Spinal cord (tissue), 9 donors: ENCODE measurements at regions not wholly inside any gene's neighbourhood (a gene's known extent, or its start where the extent isn't known, plus 50 kb on each side); places are given as distances from the start of the nearest gene placed in this dataset.
A peak's percentile ranks its signal among the peaks of the same experiment; 100 is the strongest.

Source experiments
- DNase-seq, 6 donors: peaks; one replicate each; pipeline versions ENCODE4 v3.0.0 to v3.0.0-alpha.2; 2013 to 2015; ENCODE audit warnings: low spot score in 6 of 6, low read depth in 4 of 6
- H3K27ac ChIP-seq: one replicate; pipeline ENCODE4 v1.5.1; 2013; ENCODE audit warnings: low read depth, low read length, control low read depth
- H3K27me3 ChIP-seq: one replicate; pipeline ENCODE4 v1.6.1; 2013; ENCODE audit warnings: low read length; ENCODE audit not compliant: control insufficient read depth, insufficient read depth
- H3K36me3 ChIP-seq: one replicate; pipeline ENCODE4 v1.6.1; 2013; ENCODE audit warnings: low read length; ENCODE audit not compliant: control insufficient read depth, insufficient read depth
- H3K4me1 ChIP-seq: one replicate; pipeline ENCODE4 v1.6.1; 2013; ENCODE audit warnings: low read length; ENCODE audit not compliant: control insufficient read depth, insufficient read depth
- H3K4me3 ChIP-seq: one replicate; pipeline ENCODE4 v1.5.1; 2013; ENCODE audit warnings: low read depth, low read length, control low read depth
- H3K9me3 ChIP-seq: one replicate; pipeline ENCODE4 v1.6.1; 2013; ENCODE audit warnings: low read length; ENCODE audit not compliant: control insufficient read depth, insufficient read depth
- WGBS: methylation state at CpG from one replicate; pipeline ENCODE4 v1.1.5; 2013; ENCODE audit warnings: missing lambda C conversion rate; ENCODE audit not compliant: insufficient coverage; 5-methylcytosine and 5-hydroxymethylcytosine counted together
- donor health status: healthy.

- Histone ChIP-seq H3K36me3 (no peaks in the 10 kb centered on the region), H3K4me1 (no peaks in the 10 kb centered on the region), H3K4me3 (no peak overlapping the region), H3K9me3 (peaks cover 1% of the 10 kb centered on the region), H3K27me3 (no peaks in the 10 kb centered on the region), H3K27ac (no peak overlapping the region)
- no peak for DNase-seq
- WGBS, result 100% methylated on average over 2 of the region's 2 CpGs
Observed at GRCh38 chr15:96067677-96068076, 262.8 kb upstream of the NR2F2 start.

- Histone ChIP-seq H3K4me1 (no peaks in the 10 kb centered on the region), H3K4me3 (no peak overlapping the region), H3K36me3 (no peaks in the 10 kb centered on the region), H3K27ac (no peak overlapping the region), H3K27me3 (no peaks in the 10 kb centered on the region), H3K9me3 (peaks cover 1% of the 10 kb centered on the region)
- no peak for DNase-seq
- WGBS, result no CpG with 5 or more reads among the region's 3 CpGs
Observed at GRCh38 chr15:96068897-96069296, 261.6 kb upstream of the NR2F2 start.

DNA sequence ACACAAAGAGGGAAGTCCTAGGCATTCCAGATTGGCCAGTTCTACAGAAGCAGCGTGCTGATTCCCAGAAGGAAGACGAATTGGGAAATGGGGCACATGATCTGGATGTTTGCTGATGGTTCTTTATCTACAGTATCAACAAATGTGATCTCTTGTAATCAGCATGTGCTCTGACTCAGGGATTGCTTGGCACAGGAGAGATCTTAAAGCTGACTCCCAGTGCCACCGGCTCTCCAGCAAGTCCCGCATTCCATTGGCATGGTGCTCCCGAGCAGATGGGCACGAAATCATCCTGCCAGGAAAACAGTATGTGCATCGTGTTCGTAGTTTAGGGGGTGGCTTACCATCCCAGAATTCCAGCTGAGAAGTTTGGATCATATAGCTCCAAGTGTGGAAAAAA lies 259.9 kb upstream of the NR2F2 start:
- no peaks in the 10 kb centered on the region for H3K27me3 ChIP-seq
- H3K36me3 ChIP-seq, result no peaks in the 10 kb centered on the region
- H3K4me1 ChIP-seq, result no peaks in the 10 kb centered on the region
- no peak overlapping the region for H3K4me3 ChIP-seq
- no peaks in the 10 kb centered on the region for H3K9me3 ChIP-seq
- H3K27ac ChIP-seq, result no peak overlapping the region
- DNase-seq, result peak in 1 of 6 donors; percentile 90
- 71% methylated on average over 4 of the region's 8 CpGs for WGBS

GRCh38 chr15:96072821-96073220 lies 257.7 kb upstream of the NR2F2 start:
- no peaks in the 10 kb centered on the region for H3K4me1 ChIP-seq
- DNase-seq, result no peak
- no peak overlapping the region for H3K27ac ChIP-seq
- no peaks in the 10 kb centered on the region for H3K36me3 ChIP-seq
- H3K4me3 ChIP-seq, result no peak overlapping the region
- WGBS, result 89% methylated on average over 1 of the region's 2 CpGs
- no peaks in the 10 kb centered on the region for H3K9me3 ChIP-seq
- H3K27me3 ChIP-seq, result no peaks in the 10 kb centered on the region

GRCh38 chr15:96073908-96074307 lies 256.6 kb upstream of the NR2F2 start:
- H3K27me3 ChIP-seq, result no peaks in the 10 kb centered on the region
- DNase-seq, result no peak
- WGBS, result 86% methylated on average over 2 of the region's 4 CpGs
- H3K27ac ChIP-seq, result no peak overlapping the region
- H3K9me3 ChIP-seq, result no peaks in the 10 kb centered on the region
- no peak overlapping the region for H3K4me3 ChIP-seq
- H3K4me1 ChIP-seq, result no peaks in the 10 kb centered on the region
- no peaks in the 10 kb centered on the region for H3K36me3 ChIP-seq

DNA sequence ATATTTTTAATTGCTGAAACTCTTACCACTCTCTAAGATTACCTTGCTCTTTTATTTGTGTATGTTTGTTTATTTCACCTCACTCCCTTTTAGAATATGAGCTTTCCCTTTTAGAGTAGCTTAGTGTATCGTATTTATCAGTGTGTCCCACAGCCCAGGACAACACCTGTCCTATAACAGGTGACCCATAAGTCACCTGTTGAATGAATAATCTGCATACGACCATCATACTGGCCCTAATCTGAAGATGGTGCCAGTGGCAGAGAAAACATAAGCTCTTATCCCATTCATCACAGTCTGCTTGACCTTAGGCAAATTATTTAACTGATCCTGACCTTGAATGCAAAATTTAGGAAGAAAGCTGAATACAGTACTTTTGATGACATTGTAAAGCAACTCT lies 254.6 kb upstream of the NR2F2 start:
- no peak for DNase-seq
- H3K27me3 ChIP-seq, result no peaks in the 10 kb centered on the region
- no peaks in the 10 kb centered on the region for H3K36me3 ChIP-seq
- no CpG with 5 or more reads among the region's 2 CpGs for WGBS
- H3K4me1 ChIP-seq, result no peaks in the 10 kb centered on the region
- no peaks in the 10 kb centered on the region for H3K9me3 ChIP-seq
- H3K27ac ChIP-seq, result no peak overlapping the region
- H3K4me3 ChIP-seq, result no peak overlapping the region

GRCh38 chr15:96076350-96076749 lies 254.2 kb upstream of the NR2F2 start:
- Histone ChIP-seq H3K4me1 (no peaks in the 10 kb centered on the region), H3K4me3 (no peak overlapping the region), H3K27me3 (no peaks in the 10 kb centered on the region), H3K36me3 (no peaks in the 10 kb centered on the region), H3K9me3 (no peaks in the 10 kb centered on the region), H3K27ac (no peak overlapping the region)
- DNase-seq, result no peak
- 100% methylated on average over 3 of the region's 6 CpGs for WGBS

GRCh38 chr15:96079041-96079440 lies 251.5 kb upstream of the NR2F2 start:
- H3K27me3 ChIP-seq, result no peaks in the 10 kb centered on the region
- peak in 1 of 6 donors; percentile 76 for DNase-seq
- no peaks in the 10 kb centered on the region for H3K4me1 ChIP-seq
- H3K9me3 ChIP-seq, result no peaks in the 10 kb centered on the region
- H3K36me3 ChIP-seq, result no peaks in the 10 kb centered on the region
- H3K4me3 ChIP-seq, result no peak overlapping the region
- 100% methylated on average over 1 of the region's 4 CpGs for WGBS
- H3K27ac ChIP-seq, result no peak overlapping the region

DNA sequence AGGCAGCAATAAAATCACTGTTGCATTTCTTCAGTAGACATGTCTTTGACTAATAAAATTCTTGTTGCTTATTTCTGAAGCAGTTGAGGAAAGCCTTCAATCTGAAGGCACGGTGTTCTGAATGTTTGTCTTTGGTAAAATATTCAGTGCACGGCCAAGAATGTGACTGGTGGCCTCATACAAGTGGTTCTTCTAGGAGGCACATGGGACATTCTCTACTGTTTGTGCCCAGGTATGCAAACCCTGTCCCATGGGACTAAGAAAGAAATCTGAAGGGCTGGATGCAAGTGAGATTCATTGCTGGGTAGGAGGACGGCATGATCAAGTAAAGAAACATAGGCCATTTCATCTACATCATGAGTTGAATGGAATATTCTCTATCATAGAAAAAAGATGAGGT lies 250.6 kb upstream of the NR2F2 start:
- DNase-seq, result no peak
- Histone ChIP-seq H3K4me3 (no peak overlapping the region), H3K4me1 (no peaks in the 10 kb centered on the region), H3K9me3 (no peaks in the 10 kb centered on the region), H3K27ac (no peak overlapping the region), H3K27me3 (no peaks in the 10 kb centered on the region), H3K36me3 (no peaks in the 10 kb centered on the region)
- 97% methylated on average over 2 of the region's 3 CpGs for WGBS

DNA sequence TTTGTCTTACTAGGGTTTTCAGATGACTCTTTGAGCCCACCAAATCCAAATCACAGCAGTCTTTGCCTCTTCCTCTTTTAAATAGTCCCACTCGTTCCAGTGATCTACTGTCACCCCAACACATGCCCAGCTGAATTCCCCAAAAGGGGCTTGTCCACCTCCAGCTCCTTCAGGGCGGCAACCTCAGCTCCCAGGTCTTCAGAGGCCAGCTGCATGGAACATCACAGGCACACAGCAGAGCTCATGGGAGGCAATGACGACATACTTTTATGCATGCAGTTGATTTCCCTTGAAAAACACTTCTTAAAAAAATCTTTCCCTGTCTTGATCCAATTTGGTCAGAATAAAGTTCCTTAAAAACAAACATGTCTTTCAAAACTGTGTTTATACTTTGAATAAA lies 244.3 kb upstream of the NR2F2 start:
- Histone ChIP-seq H3K27ac (no peak overlapping the region), H3K4me1 (no peaks in the 10 kb centered on the region), H3K36me3 (no peaks in the 10 kb centered on the region), H3K4me3 (no peak overlapping the region), H3K27me3 (no peaks in the 10 kb centered on the region), H3K9me3 (no peaks in the 10 kb centered on the region)
- 80% methylated on average over 2 of the region's 3 CpGs for WGBS
- no peak for DNase-seq
